GM21423 (cell line): ENCODE measurements at regions not wholly inside any gene's neighbourhood (a gene's known extent, or its start where the extent isn't known, plus 50 kb on each side); places are given as distances from the start of the nearest gene placed in this dataset.
"Not testable (repeated sequence)": the region's sequence is repeated elsewhere in the genome, so short reads cannot be mapped to it uniquely, and the experiment has no call there.

ENCODE experiments used
- ATAC-seq: cut with Tn5 transposase; IDR thresholded peaks from one replicate; pipeline ENCODE4 v1.9.1; 2021; ENCODE audit warnings: mild to moderate bottlenecking, moderate library complexity; ENCODE audit not compliant: unreplicated experiment

GRCh38 chr2:181789827-181790448 is 101.6 kb upstream of the ITPRID2 start:
- ATAC-seq: no peak

DNA sequence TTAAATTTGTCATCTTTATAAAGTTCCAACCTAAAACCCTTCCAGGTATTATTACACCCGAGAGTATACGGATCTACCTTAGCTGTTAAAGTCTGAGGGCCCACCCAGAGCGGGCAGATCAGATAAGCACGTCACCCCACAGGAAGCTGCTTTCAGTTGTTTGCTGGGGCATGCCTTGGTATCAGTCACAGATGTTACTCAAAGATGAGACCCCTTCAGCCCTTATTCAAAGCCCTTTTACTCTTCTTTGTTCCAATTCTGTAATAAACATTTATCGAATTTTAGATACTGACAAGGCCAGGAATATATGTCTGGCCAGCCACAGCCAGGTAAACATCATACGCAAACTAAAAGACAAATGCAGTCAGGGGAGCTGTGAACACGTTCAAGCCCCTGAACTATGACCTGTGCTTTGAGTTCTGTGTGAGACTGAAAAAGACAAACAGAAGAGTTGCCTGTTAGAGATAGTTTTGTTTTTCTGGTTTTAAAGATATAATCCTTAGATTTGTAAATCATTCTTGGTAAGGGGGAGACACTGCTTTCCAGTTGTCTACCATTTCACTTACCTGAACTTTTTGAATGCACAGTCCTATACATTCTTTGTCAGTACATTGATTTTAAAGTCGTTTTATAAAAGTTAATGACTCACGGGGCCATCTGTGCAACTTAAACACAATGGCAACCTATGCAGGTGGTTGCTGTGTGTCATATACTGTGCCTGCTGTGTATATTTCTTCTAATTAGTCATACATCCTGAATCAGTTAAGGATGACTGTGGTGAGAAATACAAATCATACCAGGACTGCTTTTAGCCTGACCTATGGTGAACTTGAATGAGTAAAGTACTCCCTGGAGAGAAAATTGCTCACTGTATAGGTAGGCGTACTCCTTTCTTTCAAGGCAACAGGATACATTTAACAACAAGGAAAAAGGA is 100.5 kb upstream of the ITPRID2 start:
- ATAC-seq: peak; percentile 97

DNA sequence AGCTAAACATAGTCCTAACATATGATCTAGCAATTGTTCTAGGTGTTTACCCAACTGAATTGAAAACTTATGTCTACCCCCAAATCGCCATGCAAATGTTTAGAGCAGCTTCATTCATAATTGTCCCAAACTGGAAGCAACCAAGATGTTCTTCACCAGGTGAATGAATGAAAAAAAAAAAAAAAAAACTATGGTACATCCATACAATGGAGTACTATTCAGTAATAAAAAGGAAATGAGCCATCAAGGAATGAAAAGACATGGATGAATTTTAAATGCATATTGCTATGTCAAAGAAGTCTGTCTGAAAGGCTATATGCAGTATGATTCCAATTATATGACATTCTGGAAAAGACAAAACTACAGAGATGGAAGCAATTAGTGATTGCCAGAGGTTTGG is 98.6 kb upstream of the ITPRID2 start:
- ATAC-seq: no peak

DNA sequence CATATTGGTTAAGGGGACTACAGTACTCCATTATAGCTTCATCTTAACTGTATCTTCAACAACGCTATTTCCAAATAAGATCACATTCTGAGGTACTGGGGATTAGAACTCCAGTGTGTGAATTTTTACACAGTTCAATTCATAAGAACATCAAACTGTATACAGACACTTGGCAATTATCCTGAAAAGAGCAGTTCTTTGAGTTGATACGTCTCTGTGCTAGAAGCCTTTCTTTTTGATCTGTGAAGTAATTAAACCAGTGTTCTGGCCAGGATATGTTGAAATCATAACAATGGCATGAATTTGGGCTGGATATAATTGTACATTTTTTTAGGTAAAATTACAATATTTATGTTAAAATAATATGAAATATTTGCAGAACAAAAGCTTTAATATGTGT is 93.5 kb upstream of the ITPRID2 start:
- no peak for ATAC-seq

- ATAC-seq: not testable (repeated sequence)
Measured at GRCh38 chr2:181802300-181802699, 89.2 kb upstream of the ITPRID2 start.

- not testable (repeated sequence) for ATAC-seq
Measured at GRCh38 chr2:181803903-181804799, 87.4 kb upstream of the ITPRID2 start.

GRCh38 chr2:181805228-181806038 is 86.1 kb upstream of the ITPRID2 start:
- ATAC-seq: peak; percentile 49

DNA sequence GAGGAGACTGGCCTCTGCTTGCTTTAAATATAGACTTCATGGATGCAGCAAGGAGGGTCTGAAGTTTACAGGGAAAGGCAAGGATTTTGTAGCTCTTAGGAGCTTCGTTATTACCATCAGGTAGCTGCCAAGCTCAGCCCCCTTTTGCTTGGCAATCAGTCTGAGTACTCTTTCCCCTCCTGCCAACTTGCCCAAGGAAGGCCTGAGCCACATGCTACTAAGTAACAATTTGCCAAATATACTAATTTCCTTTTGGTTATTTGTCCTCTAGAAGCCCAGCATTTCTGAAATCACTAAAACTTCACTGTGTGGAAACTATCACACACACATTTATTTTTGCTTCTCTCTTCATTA is 85.5 kb upstream of the ITPRID2 start:
- ATAC-seq: no peak

GRCh38 chr2:181807526-181807925 is 84.0 kb upstream of the ITPRID2 start:
- no peak for ATAC-seq

DNA sequence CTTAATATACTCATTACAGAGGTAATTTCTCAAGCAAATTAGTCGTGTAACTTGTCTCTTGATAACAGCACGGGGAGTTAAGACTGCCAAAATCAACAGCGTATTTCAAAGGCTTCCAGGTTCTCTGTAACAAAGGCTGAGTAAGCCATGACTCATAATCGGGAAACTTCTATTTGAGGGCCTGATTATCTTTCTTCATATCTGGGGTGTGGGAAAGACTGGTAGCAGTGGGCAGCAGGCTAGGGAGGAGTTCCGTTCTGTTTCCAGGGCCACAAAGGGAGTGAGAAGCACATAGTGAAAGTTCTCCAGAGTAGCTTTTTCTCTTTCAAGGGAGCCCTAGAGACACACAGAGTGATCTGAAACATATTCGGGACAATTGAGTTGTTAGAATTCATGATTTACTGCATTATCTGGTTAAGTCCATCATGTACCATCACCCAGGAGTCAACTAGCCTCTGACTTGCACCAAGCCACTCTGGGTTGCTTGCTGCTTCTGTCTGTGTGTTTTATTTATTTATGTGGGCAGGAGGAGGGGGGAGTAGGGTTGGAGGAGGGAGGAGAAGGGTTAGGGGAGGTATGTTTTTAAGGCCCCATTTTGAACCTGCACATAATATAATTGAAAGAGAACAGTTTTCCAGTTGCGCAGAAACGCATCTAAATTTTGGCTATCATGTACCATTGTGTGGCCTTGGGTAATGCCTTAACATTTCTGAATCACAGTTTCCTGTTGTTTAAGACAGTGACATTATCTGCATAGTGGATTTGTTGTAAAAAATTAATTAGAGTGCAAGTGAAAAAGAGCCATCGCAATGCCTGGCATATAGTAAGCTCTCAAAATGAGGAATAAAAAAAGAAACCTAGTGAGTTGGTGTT is 80.5 kb upstream of the ITPRID2 start:
- no peak for ATAC-seq

GRCh38 chr2:181812106-181812743 is 79.3 kb upstream of the ITPRID2 start:
- no peak for ATAC-seq

GRCh38 chr2:181814057-181814491 is 77.5 kb upstream of the ITPRID2 start:
- ATAC-seq: no peak

GRCh38 chr2:181817509-181817908 is 74.0 kb upstream of the ITPRID2 start:
- ATAC-seq: no peak

GRCh38 chr2:181818058-181818680 is 73.4 kb upstream of the ITPRID2 start:
- no peak for ATAC-seq

GRCh38 chr2:181818840-181819239 is 72.7 kb upstream of the ITPRID2 start:
- ATAC-seq: no peak

DNA sequence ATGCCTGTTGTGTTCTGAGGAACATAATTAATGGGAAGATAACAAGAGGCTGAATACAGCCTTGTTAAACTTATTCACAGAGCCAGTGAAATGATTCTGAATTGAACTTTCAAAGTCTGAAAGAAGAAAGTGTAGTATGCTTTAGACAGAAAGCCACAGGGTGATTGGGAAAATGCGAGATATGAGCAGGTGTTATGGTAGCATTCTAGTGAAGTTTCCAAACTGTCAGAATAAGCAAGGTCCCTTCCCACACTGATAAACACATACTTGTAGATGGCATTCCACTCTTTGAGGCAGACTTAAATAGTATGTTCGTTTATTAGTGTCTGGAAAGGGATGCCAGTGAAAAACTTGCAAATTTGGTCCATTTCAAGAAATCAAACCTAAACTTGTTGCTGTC is 70.5 kb upstream of the ITPRID2 start:
- ATAC-seq: no peak

GRCh38 chr2:181822097-181822496 is 69.4 kb upstream of the ITPRID2 start:
- no peak for ATAC-seq

GRCh38 chr2:181823405-181823804 is 68.1 kb upstream of the ITPRID2 start:
- ATAC-seq: no peak
